Naive thymus-derived CD8-positive, alpha-beta T cell (primary cell): ENCODE measurements at regions not wholly inside any gene's neighbourhood (a gene's known extent, or its start where the extent isn't known, plus 50 kb on each side); places are given as distances from the start of the nearest gene placed in this dataset.
A peak's percentile ranks its signal among the peaks of the same experiment; 100 is the strongest.

Experiments
- ATAC-seq, 2 donors: fragments of 150-1000 bp; cut with Tn5 transposase in 1 of 2; sonication (Bioruptor Pico), chemical (Tn5 transposase) in 1 of 2; 1 replicate in 1 of 2; 2 replicates in 1 of 2; pipeline ENCODE4 v1.10.0; 2021; ENCODE audit warnings: mild to moderate bottlenecking in 2 of 2, moderate library complexity in 2 of 2
- POLR2A ChIA-PET: fragments of 350-600 bp; sonication (Branson Sonifier 250); formaldehyde crosslinking; loops from one replicate; lab custom pipeline; 2021; ENCODE audit warnings: antibody characterized with exemption; lab: Charles Lee
- DNase-seq, 10 donors: peaks; one replicate each; pipeline versions ENCODE4 v3.0.0 to v3.0.0-alpha.2; 2020 to 2022
- H3K27ac Mint-ChIP-seq, 10 donors: one replicate each; pipeline ENCODE4 v1.8.0; 2020 to 2022; ENCODE audit warnings: mild to moderate bottlenecking in 10 of 10, mixed read lengths in 10 of 10, moderate library complexity in 4 of 10, inconsistent platforms in 1 of 10
- H3K27me3 Mint-ChIP-seq, 5 donors: one replicate each; pipeline ENCODE4 v1.8.0; 2021 to 2022; ENCODE audit warnings: mixed read lengths in 5 of 5
- H3K36me3 Mint-ChIP-seq, 3 donors: one replicate each; pipeline ENCODE4 v1.8.0; 2020 to 2022; ENCODE audit warnings: mixed read lengths in 3 of 3, mild to moderate bottlenecking in 2 of 3, inconsistent platforms in 1 of 3
- H3K4me1 Mint-ChIP-seq, 4 donors: one replicate each; pipeline ENCODE4 v1.8.0; 2021 to 2022; ENCODE audit warnings: mixed read lengths in 4 of 4
- H3K4me3 Mint-ChIP-seq, 10 donors: one replicate each; pipeline ENCODE4 v1.8.0; 2020 to 2022; ENCODE audit warnings: mild to moderate bottlenecking in 10 of 10, mixed read lengths in 10 of 10, moderate library complexity in 6 of 10, inconsistent platforms in 1 of 10
- H3K9me3 Mint-ChIP-seq, 9 donors: one replicate each; pipeline ENCODE4 v1.8.0; 2020 to 2022; ENCODE audit warnings: mixed read lengths in 9 of 9, mild to moderate bottlenecking in 3 of 9, inconsistent platforms in 1 of 9, moderate library complexity in 1 of 9

- DNase-seq (no peak), ATAC-seq (no peak)
- Mint-ChIP-seq H3K27ac (peak overlapping the region in 1 of 10 donors; percentile 19), H3K36me3 (peaks cover 0 to 16% (median 11%) of the 10 kb centered on the region in 3 donors), H3K27me3 (no peaks in the 10 kb centered on the region), H3K4me1 (peaks cover 26 to 40% (median 30%) of the 10 kb centered on the region in 4 donors), H3K4me3 (no peak overlapping the region), H3K9me3 (peaks cover 6 to 35% (median 14%) of the 10 kb centered on the region in 9 donors)
- POLR2A ChIA-PET, result no interaction called here
These were observed 217.0 kb downstream of the BCL11B start for GRCh38 chr14:99055019-99055418.

GRCh38 chr14:99055816-99056215 lies 216.2 kb downstream of the BCL11B start:
- H3K36me3 Mint-ChIP-seq, result peaks cover 0 to 16% (median 11%) of the 10 kb centered on the region in 3 donors
- H3K27me3 Mint-ChIP-seq, result no peaks in the 10 kb centered on the region
- H3K4me3 Mint-ChIP-seq, result peak overlapping the region; percentile 7 to 67 (median 42)
- H3K9me3 Mint-ChIP-seq, result peaks cover 6 to 31% (median 14%) of the 10 kb centered on the region in 9 donors
- ATAC-seq (peak; percentile 98 to 99), DNase-seq (peak in 9 of 10 donors; percentile 5 to 80 (median 61))
- peak overlapping the region; percentile 41 to 86 (median 77) for H3K27ac Mint-ChIP-seq
- POLR2A ChIA-PET, result interaction anchor here (1.2 kb wide), 1 partner anchor 136 kb away, joined by 3 read pairs; no protein-coding TSS in a partner anchor
- H3K4me1 Mint-ChIP-seq, result peaks cover 20 to 32% (median 22%) of the 10 kb centered on the region in 4 donors

- ATAC-seq, result no peak
- no peak for DNase-seq
- Mint-ChIP-seq H3K27ac (peak overlapping the region in 1 of 10 donors; percentile 35), H3K27me3 (no peaks in the 10 kb centered on the region), H3K9me3 (peaks cover 0 to 13% (median 4%) of the 10 kb centered on the region in 9 donors), H3K36me3 (peaks cover 0 to 6% (median 6%) of the 10 kb centered on the region in 3 donors), H3K4me3 (no peak overlapping the region), H3K4me1 (peaks cover 18 to 30% (median 21%) of the 10 kb centered on the region in 4 donors)
- POLR2A ChIA-PET, result no interaction called here
These were observed 214.4 kb downstream of the BCL11B start for GRCh38 chr14:99057576-99058083.

GRCh38 chr14:99058542-99058941 lies 213.5 kb downstream of the BCL11B start:
- ATAC-seq (no peak), DNase-seq (no peak)

GRCh38 chr14:99062216-99062615 lies 209.8 kb downstream of the BCL11B start:
- POLR2A ChIA-PET, result no interaction called here

More at GRCh38 chr14:99058542-99058941, 213.5 kb downstream of the BCL11B start:
- Mint-ChIP-seq H3K4me1 (peaks cover 21 to 32% (median 24%) of the 10 kb centered on the region in 4 donors), H3K9me3 (peaks cover 0 to 4% (median 2%) of the 10 kb centered on the region in 9 donors), H3K27me3 (no peaks in the 10 kb centered on the region), H3K36me3 (peaks cover 0 to 4% (median 0%) of the 10 kb centered on the region in 3 donors), H3K27ac (no peak overlapping the region), H3K4me3 (peak overlapping the region in 1 of 10 donors; percentile 34)
- POLR2A ChIA-PET, result interaction anchor here (0.6 kb wide), 1 partner anchor 211 kb away, joined by 4 read pairs; no protein-coding TSS in a partner anchor

GRCh38 chr14:99062772-99063418 lies 209.1 kb downstream of the BCL11B start:
- Mint-ChIP-seq H3K9me3 (no peaks in the 10 kb centered on the region), H3K4me3 (no peak overlapping the region), H3K27ac (no peak overlapping the region), H3K36me3 (no peaks in the 10 kb centered on the region), H3K4me1 (peaks cover 8 to 21% (median 15%) of the 10 kb centered on the region in 4 donors), H3K27me3 (no peaks in the 10 kb centered on the region)
- ATAC-seq (no peak), DNase-seq (no peak)
- POLR2A ChIA-PET, result no interaction called here

More at GRCh38 chr14:99062216-99062615, 209.8 kb downstream of the BCL11B start:
- no peak for DNase-seq
- no peaks in the 10 kb centered on the region for H3K36me3 Mint-ChIP-seq
- no peaks in the 10 kb centered on the region for H3K9me3 Mint-ChIP-seq
- H3K4me3 Mint-ChIP-seq, result no peak overlapping the region
- no peak for ATAC-seq
- H3K4me1 Mint-ChIP-seq, result peaks cover 8 to 20% (median 14%) of the 10 kb centered on the region in 4 donors
- H3K27ac Mint-ChIP-seq, result peak overlapping the region in 1 of 10 donors; percentile 25
- no peaks in the 10 kb centered on the region for H3K27me3 Mint-ChIP-seq

GRCh38 chr14:99063620-99064225 lies 208.3 kb downstream of the BCL11B start:
- Mint-ChIP-seq H3K36me3 (no peaks in the 10 kb centered on the region), H3K27me3 (no peaks in the 10 kb centered on the region), H3K27ac (peak overlapping the region in 3 of 10 donors; percentile 4 to 40 (median 22)), H3K4me3 (peak overlapping the region in 1 of 10 donors; percentile 29), H3K9me3 (no peaks in the 10 kb centered on the region), H3K4me1 (peaks cover 8 to 21% (median 13%) of the 10 kb centered on the region in 4 donors)
- ATAC-seq (no peak), DNase-seq (no peak)
- POLR2A ChIA-PET, result no interaction called here

GRCh38 chr14:99064262-99064954 lies 207.6 kb downstream of the BCL11B start:
- H3K4me3 Mint-ChIP-seq, result no peak overlapping the region
- H3K4me1 Mint-ChIP-seq, result peaks cover 8 to 18% (median 13%) of the 10 kb centered on the region in 4 donors
- no peaks in the 10 kb centered on the region for H3K36me3 Mint-ChIP-seq
- POLR2A ChIA-PET, result no interaction called here
- no peak for ATAC-seq
- H3K27me3 Mint-ChIP-seq, result no peaks in the 10 kb centered on the region
- peak overlapping the region in 5 of 10 donors; percentile 4 to 71 (median 40) for H3K27ac Mint-ChIP-seq
- no peak for DNase-seq
- H3K9me3 Mint-ChIP-seq, result no peaks in the 10 kb centered on the region

GRCh38 chr14:99065551-99065950 lies 206.4 kb downstream of the BCL11B start:
- peaks cover 8 to 20% (median 17%) of the 10 kb centered on the region in 4 donors for H3K4me1 Mint-ChIP-seq
- H3K27ac Mint-ChIP-seq, result peak overlapping the region in 1 of 10 donors; percentile 52
- POLR2A ChIA-PET, result no interaction called here
- H3K9me3 Mint-ChIP-seq, result no peaks in the 10 kb centered on the region
- H3K36me3 Mint-ChIP-seq, result peaks cover 0 to 1% (median 0%) of the 10 kb centered on the region in 3 donors
- ATAC-seq (no peak), DNase-seq (no peak)
- H3K27me3 Mint-ChIP-seq, result no peaks in the 10 kb centered on the region
- H3K4me3 Mint-ChIP-seq, result no peak overlapping the region

GRCh38 chr14:99066378-99066777 lies 205.6 kb downstream of the BCL11B start:
- no peaks in the 10 kb centered on the region for H3K27me3 Mint-ChIP-seq
- POLR2A ChIA-PET, result interaction anchor here (1.1 kb wide), 1 partner anchor 121 kb away, joined by 3 read pairs; no protein-coding TSS in a partner anchor
- H3K36me3 Mint-ChIP-seq, result peaks cover 0 to 8% (median 0%) of the 10 kb centered on the region in 3 donors

GRCh38 chr14:99067141-99067920 lies 204.7 kb downstream of the BCL11B start:
- peaks cover 8 to 26% (median 14%) of the 10 kb centered on the region in 4 donors for H3K4me1 Mint-ChIP-seq
- H3K27me3 Mint-ChIP-seq, result no peaks in the 10 kb centered on the region
- ATAC-seq, result no peak
- POLR2A ChIA-PET, result interaction anchor here (1.1 kb wide), 1 partner anchor 120 kb away, joined by 3 read pairs; no protein-coding TSS in a partner anchor
- H3K4me3 Mint-ChIP-seq, result no peak overlapping the region
- H3K9me3 Mint-ChIP-seq, result peaks cover 0 to 7% (median 0%) of the 10 kb centered on the region in 9 donors
- H3K27ac Mint-ChIP-seq, result peak overlapping the region in 1 of 10 donors; percentile 76
- no peak for DNase-seq
- H3K36me3 Mint-ChIP-seq, result peaks cover 0 to 8% (median 0%) of the 10 kb centered on the region in 3 donors

More at GRCh38 chr14:99066378-99066777, 205.6 kb downstream of the BCL11B start:
- Mint-ChIP-seq H3K4me1 (peaks cover 8 to 26% (median 17%) of the 10 kb centered on the region in 4 donors), H3K9me3 (peaks cover 0 to 6% (median 0%) of the 10 kb centered on the region in 9 donors), H3K4me3 (no peak overlapping the region), H3K27ac (peak overlapping the region in 1 of 10 donors; percentile 27)
- no peak for ATAC-seq
- no peak for DNase-seq
